SK-N-SH treated with all-trans-retinoic acid at 6 μM for 48 hours (cell line): ENCODE measurements at regions not wholly inside any gene's neighbourhood (a gene's known extent, or its start where the extent isn't known, plus 50 kb on each side); places are given as distances from the start of the nearest gene placed in this dataset.

Experiments
- ATAC-seq: fragments of 200-7000 bp; cut with Tn5 transposase; 3 replicates; pipeline ENCODE4 v1.9.1; 2020; ENCODE audit warnings: mild to moderate bottlenecking, moderate library complexity
- BACH2 ChIP-seq: fragments of 250-450 bp; sonication (Bioruptor Pico); IDR thresholded peaks from 2 replicates; pipeline ENCODE4 v1.9.0; 2021; ENCODE audit warnings: mild to moderate bottlenecking, borderline replicate concordance
- CSDC2 ChIP-seq: fragments of 250-450 bp; sonication (Bioruptor Pico); IDR thresholded peaks from 2 replicates; pipeline ENCODE4 v1.5.0; 2020; ENCODE audit warnings: mild to moderate bottlenecking, moderate library complexity
- GLIS3 ChIP-seq: fragments of 250-450 bp; sonication (Bioruptor Pico); IDR thresholded peaks from 2 replicates; pipeline ENCODE4 v1.5.0; 2020; ENCODE audit warnings: mild to moderate bottlenecking, moderate library complexity
- ISL1 ChIP-seq: fragments of 250-450 bp; sonication (Bioruptor Pico); IDR thresholded peaks from 2 replicates; pipeline ENCODE4 v2.1.2; 2022; ENCODE audit warnings: mild to moderate bottlenecking, moderate library complexity
- PATZ1 ChIP-seq: fragments of 250-450 bp; sonication (Bioruptor Pico); IDR thresholded peaks from 2 replicates; pipeline ENCODE4 v1.8.0; 2020; ENCODE audit warnings: mild to moderate bottlenecking, moderate library complexity, borderline replicate concordance
- PPARA ChIP-seq: fragments of 250-450 bp; sonication (Bioruptor Pico); IDR thresholded peaks from 2 replicates; pipeline ENCODE4 v1.5.0; 2020; ENCODE audit warnings: mild to moderate bottlenecking, borderline replicate concordance
- RARB ChIP-seq: fragments of 250-450 bp; sonication (Bioruptor Pico); IDR thresholded peaks from 2 replicates; pipeline ENCODE4 v1.8.0; 2021; ENCODE audit warnings: mild to moderate bottlenecking, moderate library complexity
- SNAI2 ChIP-seq: fragments of 250-450 bp; sonication (Bioruptor Pico); IDR thresholded peaks from 2 replicates; pipeline ENCODE4 v1.5.0; 2020; ENCODE audit warnings: mild to moderate bottlenecking, moderate library complexity
- TCF4 ChIP-seq: fragments of 250-450 bp; sonication (Bioruptor Pico); IDR thresholded peaks from 2 replicates; pipeline ENCODE4 v1.8.0; 2021; ENCODE audit warnings: mild to moderate bottlenecking, moderate library complexity, borderline replicate concordance
- TOX ChIP-seq: fragments of 250-450 bp; sonication (Bioruptor Pico); IDR thresholded peaks from 2 replicates; pipeline ENCODE4 v1.8.0; 2021; ENCODE audit warnings: mild to moderate bottlenecking, moderate library complexity, borderline replicate concordance
- TSHZ2 ChIP-seq: fragments of 250-450 bp; sonication (Bioruptor Pico); IDR thresholded peaks from 2 replicates; pipeline ENCODE4 v1.5.0; 2020; ENCODE audit warnings: mild to moderate bottlenecking, moderate library complexity
- ZC3H10 ChIP-seq: fragments of 250-450 bp; sonication (Bioruptor Pico); IDR thresholded peaks from 2 replicates; pipeline ENCODE4 v1.5.1; 2021; ENCODE audit warnings: mild to moderate bottlenecking, moderate library complexity
- ZFP3 ChIP-seq: fragments of 250-450 bp; sonication (Bioruptor Pico); IDR thresholded peaks from 2 replicates; pipeline ENCODE4 v1.5.0; 2020; ENCODE audit warnings: mild to moderate bottlenecking, moderate library complexity
- ZFP30 ChIP-seq: fragments of 450-650 bp; formaldehyde crosslinking; IDR thresholded peaks from 2 replicates; pipeline ENCODE4 v1.5.0; 2022; ENCODE audit warnings: mild to moderate bottlenecking, moderate library complexity
- ZNF565 ChIP-seq: fragments of 450-650 bp; formaldehyde crosslinking; conservative IDR thresholded peaks from 2 replicates; pipeline ENCODE4 v1.5.0; 2020; ENCODE audit warnings: low read depth, mild to moderate bottlenecking, moderate library complexity
- ZNF70 ChIP-seq: fragments of 450-650 bp; formaldehyde crosslinking; IDR thresholded peaks from 2 replicates; pipeline ENCODE4 v1.5.0; 2020; ENCODE audit warnings: mild to moderate bottlenecking, moderate library complexity
- ZNF8 ChIP-seq: fragments of 450-650 bp; formaldehyde crosslinking; IDR thresholded peaks from 2 replicates; pipeline ENCODE4 v1.5.0; 2020; ENCODE audit warnings: mild to moderate bottlenecking, moderate library complexity
- TF ChIP-seq, protein P1 (sequence below): fragments of 250-450 bp; sonication (Bioruptor Pico); IDR thresholded peaks from 2 replicates; pipeline ENCODE4 v1.5.1; 2020; ENCODE audit warnings: low read depth, mild to moderate bottlenecking, moderate library complexity
- TF ChIP-seq, protein P2 (sequence below): fragments of 250-450 bp; sonication (Bioruptor Pico); IDR thresholded peaks from 2 replicates; pipeline ENCODE4 v1.5.1; 2021; ENCODE audit warnings: mild to moderate bottlenecking, moderate library complexity

DNA sequence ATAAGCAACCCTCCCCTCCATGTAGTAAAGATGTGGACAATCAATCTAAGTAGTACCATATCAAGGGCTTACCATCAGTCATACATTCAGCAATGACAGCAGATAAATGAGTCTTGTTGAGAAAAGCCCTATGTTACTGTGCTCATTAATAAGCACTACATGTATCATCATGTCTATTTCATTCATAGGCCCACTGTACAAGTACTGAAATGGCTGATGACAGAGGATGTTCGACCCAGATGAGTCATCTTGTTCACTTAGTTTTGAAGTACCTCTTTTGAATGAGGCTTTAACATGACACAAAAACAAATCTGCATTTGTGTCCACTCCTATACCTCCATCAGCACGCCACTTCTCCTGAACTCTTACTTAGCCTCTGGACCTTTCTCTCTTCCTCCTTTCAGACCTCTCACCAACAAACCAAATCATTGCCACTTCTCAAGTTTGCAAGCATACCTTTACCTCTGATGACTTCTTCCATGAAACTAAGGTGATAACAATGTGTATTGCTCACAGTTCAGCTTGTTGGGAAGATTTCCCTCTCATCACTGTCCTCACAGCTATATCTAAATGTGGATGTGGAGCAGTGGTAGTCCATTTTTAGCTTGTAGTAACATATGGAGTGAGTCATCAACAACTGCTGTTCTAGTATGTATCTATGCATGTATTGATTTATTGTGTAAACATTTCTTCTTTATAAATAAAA is 921.0 kb upstream of the SLC39A10 start:
- no peak for ATAC-seq
- TF ChIP-seq ISL1 (CRISPR knock-in tag) (no peak), ZFP3 (CRISPR knock-in tag) (no peak), ZNF565 (CRISPR knock-in tag) (no peak), ZNF70 (no peak), ZFP30 (CRISPR knock-in tag) (no peak), ZNF8 (CRISPR knock-in tag) (no peak), TOX (CRISPR knock-in tag) (no peak), TCF4 (no peak), PPARA (CRISPR knock-in tag) (no peak), GLIS3 (CRISPR knock-in tag) (no peak), TSHZ2 (CRISPR knock-in tag) (no peak), CSDC2 (CRISPR knock-in tag) (no peak), PATZ1 (CRISPR knock-in tag) (no peak), SNAI2 (no peak)

- TF ChIP-seq PATZ1 (CRISPR knock-in tag) (no peak), SNAI2 (no peak), BACH2 (CRISPR knock-in tag) (no peak)
- TF ChIP-seq, all 23 proteins: peak for 0
- ATAC-seq: no peak
These were observed 926.8 kb upstream of the SLC39A10 start for GRCh38 chr2:194730266-194730665.

GRCh38 chr2:194725169-194725568 is 931.9 kb upstream of the SLC39A10 start:
- ATAC-seq: no peak
- TF ChIP-seq ZNF565 (CRISPR knock-in tag) (no peak), TSHZ2 (CRISPR knock-in tag) (no peak), TCF4 (no peak), GLIS3 (CRISPR knock-in tag) (no peak), BACH2 (CRISPR knock-in tag) (no peak), ZFP3 (CRISPR knock-in tag) (no peak), ISL1 (CRISPR knock-in tag) (no peak), ZNF70 (no peak), RARB (CRISPR knock-in tag) (no peak), TOX (CRISPR knock-in tag) (no peak), ZC3H10 (CRISPR knock-in tag) (no peak)
- TF ChIP-seq, protein P1, sequence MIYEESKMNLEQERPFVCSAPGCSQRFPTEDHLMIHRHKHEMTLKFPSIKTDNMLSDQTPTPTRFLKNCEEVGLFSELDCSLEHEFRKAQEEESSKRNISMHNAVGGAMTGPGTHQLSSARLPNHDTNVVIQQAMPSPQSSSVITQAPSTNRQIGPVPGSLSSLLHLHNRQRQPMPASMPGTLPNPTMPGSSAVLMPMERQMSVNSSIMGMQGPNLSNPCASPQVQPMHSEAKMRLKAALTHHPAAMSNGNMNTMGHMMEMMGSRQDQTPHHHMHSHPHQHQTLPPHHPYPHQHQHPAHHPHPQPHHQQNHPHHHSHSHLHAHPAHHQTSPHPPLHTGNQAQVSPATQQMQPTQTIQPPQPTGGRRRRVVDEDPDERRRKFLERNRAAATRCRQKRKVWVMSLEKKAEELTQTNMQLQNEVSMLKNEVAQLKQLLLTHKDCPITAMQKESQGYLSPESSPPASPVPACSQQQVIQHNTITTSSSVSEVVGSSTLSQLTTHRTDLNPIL: no peak
- TF ChIP-seq, protein P2, sequence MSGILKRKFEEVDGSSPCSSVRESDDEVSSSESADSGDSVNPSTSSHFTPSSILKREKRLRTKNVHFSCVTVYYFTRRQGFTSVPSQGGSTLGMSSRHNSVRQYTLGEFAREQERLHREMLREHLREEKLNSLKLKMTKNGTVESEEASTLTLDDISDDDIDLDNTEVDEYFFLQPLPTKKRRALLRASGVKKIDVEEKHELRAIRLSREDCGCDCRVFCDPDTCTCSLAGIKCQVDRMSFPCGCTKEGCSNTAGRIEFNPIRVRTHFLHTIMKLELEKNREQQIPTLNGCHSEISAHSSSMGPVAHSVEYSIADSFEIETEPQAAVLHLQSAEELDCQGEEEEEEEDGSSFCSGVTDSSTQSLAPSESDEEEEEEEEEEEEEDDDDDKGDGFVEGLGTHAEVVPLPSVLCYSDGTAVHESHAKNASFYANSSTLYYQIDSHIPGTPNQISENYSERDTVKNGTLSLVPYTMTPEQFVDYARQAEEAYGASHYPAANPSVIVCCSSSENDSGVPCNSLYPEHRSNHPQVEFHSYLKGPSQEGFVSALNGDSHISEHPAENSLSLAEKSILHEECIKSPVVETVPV: no peak
- TF ChIP-seq, all 23 proteins: peak for 0
